ENCODE measurements at regions not wholly inside any gene's neighbourhood (a gene's known extent, or its start where the extent isn't known, plus 50 kb on each side); places are given as distances from the start of the nearest gene placed in this dataset.

- TF ChIP-seq CTCF (IDR thresholded peaks at IDR 0.05): no peak
- no peak for TF ChIP-seq POLR2A (IDR thresholded peaks at IDR 0.05)
These were observed 116.9 kb upstream of the SLC35F3 start for GRCh38 chr1:233787599-233787998.
